ENCODE measurements at regions not wholly inside any gene's neighbourhood (a gene's known extent, or its start where the extent isn't known, plus 50 kb on each side); places are given as distances from the start of the nearest gene placed in this dataset.

- TF ChIP-seq CTCF (IDR thresholded peaks at IDR 0.05; ENCODE audit: insufficient read depth, low read depth, low read length) (no peak), EZH2 (IDR thresholded peaks at IDR 0.05; ENCODE audit: insufficient read depth, low read length) (no peak)
Measured at GRCh38 chr3:31289584-31289983, 243.1 kb upstream of the STT3B start.
